ENCODE measurements at regions not wholly inside any gene's neighbourhood (a gene's known extent, or its start where the extent isn't known, plus 50 kb on each side); places are given as distances from the start of the nearest gene placed in this dataset.
"Not testable (repeated sequence)": the region's sequence is repeated elsewhere in the genome, so short reads cannot be mapped to it uniquely, and the experiment has no call there.

DNA sequence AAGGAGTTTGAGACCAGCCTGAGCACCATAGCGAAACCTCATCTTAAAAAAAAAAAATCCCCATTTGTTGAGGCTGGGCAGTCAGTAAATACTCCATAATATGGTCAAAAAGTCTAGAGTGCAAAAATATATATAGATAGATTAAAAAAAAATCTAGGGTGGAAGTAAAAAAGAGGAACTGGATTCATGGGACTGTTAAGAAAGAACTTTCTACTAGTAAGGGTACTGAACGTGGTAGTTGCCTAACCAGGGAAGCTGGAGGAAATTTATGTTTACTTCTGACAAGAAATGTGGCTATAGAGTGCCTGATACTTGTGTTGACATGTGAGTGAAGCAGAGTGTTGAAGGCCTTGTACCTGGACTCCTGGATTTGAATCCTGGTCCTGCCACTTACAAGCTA is 265.9 kb upstream of the FAM78B start:
- H3K4me1 Mint-ChIP-seq: no peaks in the 10 kb centered on the region
- H3K36me3 Mint-ChIP-seq: no peaks in the 10 kb centered on the region
- DNase-seq (ENCODE audit: low spot score in 2 of 2, unreplicated experiment in 2 of 2): no peak
- H3K27ac Mint-ChIP-seq: no peak overlapping the region
- no peak for TF ChIP-seq CTCF (IDR thresholded peaks at IDR 0.05; ENCODE audit: unreplicated experiment)
- H3K27me3 Mint-ChIP-seq (ENCODE audit: low read depth): peaks cover 5% of the 10 kb centered on the region
- no peaks in the 10 kb centered on the region for H3K9me3 Mint-ChIP-seq
- no peak overlapping the region for H3K4me3 Mint-ChIP-seq

DNA sequence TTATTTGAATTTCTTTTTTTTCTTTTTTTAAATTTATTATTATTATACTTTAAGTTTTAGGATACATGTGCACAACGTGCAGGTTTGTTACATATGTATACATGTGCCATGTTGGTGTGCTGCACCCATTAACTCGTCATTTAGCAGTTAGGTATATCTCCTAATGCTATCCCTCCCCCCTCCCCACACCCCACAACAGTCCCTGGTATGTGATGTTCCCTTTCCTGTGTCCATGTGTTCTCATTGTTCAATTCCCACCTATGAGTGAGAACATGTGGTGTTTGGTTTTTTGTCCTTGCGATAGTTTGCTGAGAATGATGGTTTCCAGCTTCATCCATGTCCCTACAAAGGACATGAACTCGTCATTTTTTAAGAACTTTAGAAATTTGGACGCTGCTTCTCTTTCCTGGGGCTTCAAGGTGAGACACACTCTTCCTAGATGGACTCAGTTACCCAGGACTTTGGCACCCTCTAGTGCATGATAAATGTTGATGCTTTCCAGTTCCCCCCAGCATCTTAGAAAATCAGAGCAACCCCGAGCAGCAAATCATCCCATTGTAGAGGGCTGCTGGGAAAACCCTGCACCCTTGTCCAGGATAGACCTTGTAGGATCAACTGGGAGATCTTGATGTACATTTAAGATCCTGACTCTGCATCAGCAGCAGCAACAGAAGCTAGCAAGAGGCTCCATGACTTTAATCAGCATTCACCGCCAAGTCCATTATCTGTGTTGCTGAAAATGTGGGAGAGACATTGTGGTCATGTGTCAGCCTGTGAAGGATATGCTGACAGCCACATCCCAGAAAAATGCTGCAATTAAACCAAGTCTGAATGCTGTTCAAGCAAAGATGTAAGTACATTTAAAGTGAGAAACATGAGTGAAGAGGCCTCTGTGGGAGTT is 266.9 kb upstream of the FAM78B start:
- not testable (repeated sequence) for H3K4me1 Mint-ChIP-seq; H3K27me3 Mint-ChIP-seq (ENCODE audit: low read depth); H3K27ac Mint-ChIP-seq; H3K9me3 Mint-ChIP-seq; DNase-seq (ENCODE audit: low spot score in 2 of 2, unreplicated experiment in 2 of 2); H3K36me3 Mint-ChIP-seq; H3K4me3 Mint-ChIP-seq

DNA sequence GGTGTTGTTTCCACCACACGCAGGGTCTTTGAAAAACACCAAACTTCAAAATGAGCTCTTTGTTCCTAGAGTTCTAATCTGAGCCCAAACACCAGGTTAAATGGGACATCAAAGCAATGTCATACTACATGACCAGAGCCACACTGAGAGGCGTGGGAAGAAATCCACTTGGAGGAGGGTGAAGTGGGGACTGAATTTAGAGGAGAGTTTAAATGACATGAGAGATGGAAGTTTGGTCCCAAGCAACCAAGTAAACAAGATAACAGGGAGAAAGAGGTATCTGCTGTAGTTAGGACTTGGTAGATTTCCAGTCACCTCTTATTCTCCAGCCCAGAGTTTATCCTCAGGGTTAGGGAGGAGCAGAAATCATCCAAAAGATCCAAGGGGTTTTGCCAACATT is 290.9 kb upstream of the FAM78B start:
- no peaks in the 10 kb centered on the region for H3K36me3 Mint-ChIP-seq
- no peak for DNase-seq (ENCODE audit: low spot score in 2 of 2, unreplicated experiment in 2 of 2)
- H3K4me3 Mint-ChIP-seq: no peak overlapping the region
- H3K27me3 Mint-ChIP-seq (ENCODE audit: low read depth): peaks cover 5% of the 10 kb centered on the region
- H3K27ac Mint-ChIP-seq: no peak overlapping the region
- no peaks in the 10 kb centered on the region for H3K9me3 Mint-ChIP-seq
- no peak for TF ChIP-seq CTCF (IDR thresholded peaks at IDR 0.05; ENCODE audit: unreplicated experiment)
- no peaks in the 10 kb centered on the region for H3K4me1 Mint-ChIP-seq

DNA sequence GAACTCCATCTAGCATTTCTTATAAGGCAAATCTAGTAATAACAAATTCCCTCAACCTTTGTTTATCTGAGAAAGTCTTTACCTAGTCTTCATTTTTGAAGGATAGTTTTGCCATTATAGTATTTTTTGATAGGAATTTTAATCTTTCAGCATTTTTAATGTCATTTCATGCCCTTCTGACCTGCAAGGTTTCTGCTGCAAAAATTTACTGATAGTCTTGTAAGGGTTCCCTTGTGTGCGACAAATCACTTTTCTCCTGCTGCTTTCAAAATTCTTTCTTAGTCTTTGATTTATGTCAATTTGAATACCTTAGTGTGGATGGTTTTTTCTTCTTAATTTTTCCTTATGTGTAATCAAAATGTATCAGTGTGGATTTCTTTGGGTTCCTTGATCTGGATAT is 297.5 kb upstream of the FAM78B start:
- Mint-ChIP-seq H3K27me3 (ENCODE audit: low read depth) (peaks cover 2% of the 10 kb centered on the region), H3K4me1 (no peaks in the 10 kb centered on the region), H3K4me3 (no peak overlapping the region), H3K36me3 (no peaks in the 10 kb centered on the region), H3K9me3 (peaks cover 14% of the 10 kb centered on the region), H3K27ac (no peak overlapping the region)
- DNase-seq (ENCODE audit: low spot score in 2 of 2, unreplicated experiment in 2 of 2): no peak
- no peak for TF ChIP-seq CTCF (IDR thresholded peaks at IDR 0.05; ENCODE audit: unreplicated experiment)

DNA sequence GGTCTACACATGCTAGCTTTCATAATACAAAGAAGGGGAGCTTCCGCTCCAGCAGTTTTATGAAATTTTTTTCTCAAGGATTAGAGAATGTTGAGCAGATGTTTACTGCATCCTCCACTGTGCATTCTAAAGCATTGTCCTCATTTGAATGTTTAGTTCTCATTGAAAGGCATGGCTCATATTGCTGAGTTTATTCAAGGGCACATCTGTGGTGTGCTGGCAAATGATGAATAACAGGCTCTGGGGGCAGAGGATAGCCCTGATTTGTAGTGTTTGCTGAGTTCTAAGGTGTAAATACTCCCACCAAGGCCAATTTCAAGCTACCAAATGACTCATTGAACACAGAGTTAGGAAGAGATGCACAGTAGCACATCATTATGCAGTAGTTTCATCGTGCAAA is 303.2 kb upstream of the FAM78B start:
- TF ChIP-seq CTCF (IDR thresholded peaks at IDR 0.05; ENCODE audit: unreplicated experiment): no peak
- no peaks in the 10 kb centered on the region for H3K4me1 Mint-ChIP-seq
- H3K9me3 Mint-ChIP-seq: peaks cover 6% of the 10 kb centered on the region
- no peak overlapping the region for H3K4me3 Mint-ChIP-seq
- no peak for DNase-seq (ENCODE audit: low spot score in 2 of 2, unreplicated experiment in 2 of 2)
- peaks cover 7% of the 10 kb centered on the region for H3K27me3 Mint-ChIP-seq (ENCODE audit: low read depth)
- H3K27ac Mint-ChIP-seq: no peak overlapping the region
- H3K36me3 Mint-ChIP-seq: no peaks in the 10 kb centered on the region

- no peak for DNase-seq (ENCODE audit: low spot score in 2 of 2, unreplicated experiment in 2 of 2)
- peaks cover 10% of the 10 kb centered on the region for H3K27me3 Mint-ChIP-seq (ENCODE audit: low read depth)
- H3K9me3 Mint-ChIP-seq: peaks cover 1% of the 10 kb centered on the region
- no peaks in the 10 kb centered on the region for H3K36me3 Mint-ChIP-seq
- H3K4me1 Mint-ChIP-seq: no peaks in the 10 kb centered on the region
- H3K27ac Mint-ChIP-seq: no peak overlapping the region
- TF ChIP-seq CTCF (IDR thresholded peaks at IDR 0.05; ENCODE audit: unreplicated experiment): no peak
- no peak overlapping the region for H3K4me3 Mint-ChIP-seq
Observed at GRCh38 chr1:166470441-166470840, 303.6 kb upstream of the FAM78B start.
